Peyer's patch (tissue), 4 donors: ENCODE measurements at regions not wholly inside any gene's neighbourhood (a gene's known extent, or its start where the extent isn't known, plus 50 kb on each side); places are given as distances from the start of the nearest gene placed in this dataset.

ENCODE experiments used
- CTCF ChIP-seq, 6 experiments: fragments of 450-650 bp in 4 of 6; fragments of 200-600 bp in 2 of 6; sonication (generic) in 1 of 6; IDR thresholded peaks; one replicate each; pipeline ENCODE4 v1.5.1; 2017 to 2019; ENCODE audit warnings: antibody characterized with exemption in 6 of 6, mild to moderate bottlenecking in 3 of 6, moderate library complexity in 1 of 6
- POLR2A ChIP-seq, 2 donors: fragments of 450-650 bp; IDR thresholded peaks; one replicate each; pipeline ENCODE4 v1.5.1; 2017; ENCODE audit warnings: antibody characterized with exemption in 2 of 2, mild to moderate bottlenecking in 2 of 2, moderate library complexity in 2 of 2

- no peak for TF ChIP-seq POLR2A (IDR thresholded peaks at IDR 0.05)
- no peak for TF ChIP-seq CTCF (IDR thresholded peaks at IDR 0.05)
Measured at GRCh38 chr4:123114915-123115756, 192.7 kb upstream of the NUDT6 start.
